Neural cell (in vitro differentiated cells): ENCODE measurements at regions not wholly inside any gene's neighbourhood (a gene's known extent, or its start where the extent isn't known, plus 50 kb on each side); places are given as distances from the start of the nearest gene placed in this dataset.

Source experiments
- H2AFZ ChIP-seq: fragments of 200-600, 300-800 bp; sonication (generic), shearing (Covaris generic); 2 replicates; pipeline ENCODE4 v1.6.0; 2014; ENCODE audit warnings: low read depth, mild to moderate bottlenecking, antibody characterized with exemption, low read length, moderate library complexity
- H3F3A ChIP-seq: fragments of 200-600 bp; shearing (Covaris generic); 2 replicates; pipeline ENCODE4 v1.6.1; 2016; ENCODE audit warnings: mild to moderate bottlenecking, moderate library complexity, mixed read lengths, antibody characterized with exemption, low read length; ENCODE audit not compliant: insufficient read depth, poor library complexity, severe bottlenecking
- H3K27ac ChIP-seq: fragments of 200-600, 300-800 bp; sonication (generic), shearing (Covaris generic); 2 replicates; pipeline ENCODE4 v1.5.1; 2014; ENCODE audit warnings: mild to moderate bottlenecking, low read length, moderate library complexity
- H3K27me3 ChIP-seq: fragments of 300-800, 200-600 bp; sonication (generic), shearing (Covaris generic); 2 replicates; pipeline ENCODE4 v1.6.0; 2014; ENCODE audit warnings: mild to moderate bottlenecking, low read depth, low read length, moderate library complexity; ENCODE audit not compliant: insufficient read depth
- H3K36me3 ChIP-seq: fragments of 300-800, 200-600 bp; sonication (generic), shearing (Covaris generic); 2 replicates; pipeline ENCODE4 v1.5.1; 2014; ENCODE audit warnings: mild to moderate bottlenecking, antibody characterized with exemption, low read length, moderate library complexity; ENCODE audit not compliant: insufficient read depth
- H3K4me2 ChIP-seq: fragments of 300-800, 200-600 bp; sonication (generic), shearing (Covaris generic); 2 replicates; pipeline ENCODE4 v1.6.0; 2014; ENCODE audit warnings: mild to moderate bottlenecking, low read length
- H3K4me3 ChIP-seq: fragments of 300-800, 200-600 bp; sonication (generic), shearing (Covaris generic); 2 replicates; pipeline ENCODE4 v1.5.1; 2014; ENCODE audit warnings: mild to moderate bottlenecking, low read length, moderate library complexity
- H3K79me2 ChIP-seq: fragments of 200-600 bp; shearing (Covaris generic); replicated peaks from 2 replicates; pipeline ENCODE4 v1.6.0; 2014; ENCODE audit warnings: mild to moderate bottlenecking, low read length, moderate library complexity; ENCODE audit not compliant: insufficient read depth
- H3K9ac ChIP-seq: fragments of 300-800, 200-600 bp; sonication (generic), shearing (Covaris generic); 2 replicates; pipeline ENCODE4 v1.6.1; 2016; ENCODE audit warnings: mild to moderate bottlenecking, low read length, mixed read lengths
- H3K9me2 ChIP-seq: fragments of 200-600 bp; shearing (Covaris generic); 2 replicates; pipeline ENCODE4 v1.6.1; 2016; ENCODE audit warnings: mild to moderate bottlenecking, low read length, mixed read lengths; ENCODE audit not compliant: insufficient read depth
- H3K9me3 ChIP-seq: fragments of 200-600, 300-800 bp; sonication (generic), shearing (Covaris generic); 2 replicates; pipeline ENCODE4 v1.6.1; 2016; ENCODE audit warnings: mild to moderate bottlenecking, mixed run types, low read length, moderate library complexity, mixed read lengths
- H4K20me1 ChIP-seq: fragments of 200-600 bp; shearing (Covaris generic); 2 replicates; pipeline ENCODE4 v1.6.1; 2016; ENCODE audit warnings: mild to moderate bottlenecking, mixed run types; ENCODE audit not compliant: insufficient read depth
- CTCF ChIP-seq: fragments of 450-650 bp; IDR thresholded peaks from 2 replicates; pipeline ENCODE4 v1.5.1; 2014; ENCODE audit warnings: antibody characterized with exemption, mild to moderate bottlenecking, moderate library complexity; ENCODE audit not compliant: poor library complexity, severe bottlenecking
- EP300 ChIP-seq: fragments of 450-650 bp; conservative IDR thresholded peaks from 2 replicates; pipeline ENCODE4 v1.6.1; 2014; ENCODE audit warnings: antibody characterized with exemption, mild to moderate bottlenecking, moderate library complexity; ENCODE audit not compliant: poor library complexity, severe bottlenecking
- EZH2 ChIP-seq: fragments of 200-600, 300-800 bp; shearing (Covaris generic), sonication (generic); IDR thresholded peaks from 2 replicates; pipeline ENCODE4 v1.6.1; 2014; ENCODE audit warnings: antibody characterized with exemption, low read length, borderline replicate concordance, mild to moderate bottlenecking; ENCODE audit not compliant: insufficient read depth, poor library complexity, severe bottlenecking
- MXI1 ChIP-seq: fragments of 450-650 bp; conservative IDR thresholded peaks from 2 replicates; pipeline ENCODE4 v1.6.1; 2014; ENCODE audit warnings: antibody characterized with exemption, mild to moderate bottlenecking; ENCODE audit not compliant: poor library complexity, severe bottlenecking
- POLR2AphosphoS5 ChIP-seq: IDR thresholded peaks from 2 replicates; pipeline ENCODE4 v1.6.1; 2012
- RAD21 ChIP-seq: fragments of 450-650 bp; conservative IDR thresholded peaks from 2 replicates; pipeline ENCODE4 v1.6.1; 2014; ENCODE audit warnings: antibody characterized with exemption, mild to moderate bottlenecking, moderate library complexity
- REST ChIP-seq: IDR thresholded peaks from 2 replicates; pipeline ENCODE4 v1.6.1; 2012; ENCODE audit warnings: borderline replicate concordance
- SMC3 ChIP-seq: fragments of 450-650 bp; conservative IDR thresholded peaks from 2 replicates; pipeline ENCODE4 v1.6.1; 2014; ENCODE audit warnings: antibody characterized with exemption, mild to moderate bottlenecking, moderate library complexity; ENCODE audit not compliant: poor library complexity
- TAF1 ChIP-seq: IDR thresholded peaks from 2 replicates; pipeline ENCODE4 v1.6.1; 2012; ENCODE audit warnings: low read depth

GRCh38 chr12:124514145-124514995 lies 53.0 kb downstream of the NCOR2 start:
- Histone ChIP-seq H3K27ac (no peak overlapping the region), H3K4me3 (no peak overlapping the region), H3K9ac (no peak overlapping the region), H3K4me2 (no peak overlapping the region), H3K9me3 (no peaks in the 10 kb centered on the region), H3F3A (peaks cover 3% of the 10 kb centered on the region), H2AFZ (no peak overlapping the region), H3K9me2 (no peaks in the 10 kb centered on the region), H3K36me3 (no peaks in the 10 kb centered on the region), H4K20me1 (no peaks in the 10 kb centered on the region), H3K27me3 (no peaks in the 10 kb centered on the region), H3K79me2 (peaks cover 26% of the 10 kb centered on the region)
- TF ChIP-seq EZH2 (no peak), TAF1 (no peak), RAD21 (no peak), SMC3 (no peak), REST (no peak), MXI1 (no peak), CTCF (no peak), POLR2AphosphoS5 (no peak), EP300 (no peak)

- Histone ChIP-seq H3K9ac (peak overlapping the region; percentile 37), H3K79me2 (peaks cover 26% of the 10 kb centered on the region), H4K20me1 (no peaks in the 10 kb centered on the region)
Measured at GRCh38 chr12:124513297-124513867, 54.0 kb downstream of the NCOR2 start.

More at GRCh38 chr12:124513297-124513867, 54.0 kb downstream of the NCOR2 start:
- Histone ChIP-seq H3K9me3 (no peaks in the 10 kb centered on the region), H3K27me3 (no peaks in the 10 kb centered on the region), H3F3A (no peaks in the 10 kb centered on the region), H3K27ac (peak overlapping the region; percentile 10), H3K4me2 (no peak overlapping the region), H3K36me3 (no peaks in the 10 kb centered on the region), H3K4me3 (no peak overlapping the region), H3K9me2 (no peaks in the 10 kb centered on the region), H2AFZ (no peak overlapping the region)
- TF ChIP-seq REST, result no peak
- TF ChIP-seq EZH2, result no peak
- no peak for TF ChIP-seq POLR2AphosphoS5
- TF ChIP-seq RAD21, result no peak
- no peak for TF ChIP-seq MXI1
- TF ChIP-seq CTCF, result no peak
- no peak for TF ChIP-seq EP300
- no peak for TF ChIP-seq TAF1
